ENCODE measurements at regions not wholly inside any gene's neighbourhood (a gene's known extent, or its start where the extent isn't known, plus 50 kb on each side); places are given as distances from the start of the nearest gene placed in this dataset.

- ATAC-seq (no peak), DNase-seq (ENCODE audit: low read depth, low spot score) (no peak), FAIRE-seq (no peak)
- Histone ChIP-seq H3K36me3 (ENCODE audit: control insufficient read depth in 2 of 2, insufficient read depth in 2 of 2, low read length in 1 of 2) (no peaks in the 10 kb centered on the region), H3K4me3 (no peak overlapping the region), H3K27me3 (replicated peaks in 1 of 2; ENCODE audit: control insufficient read depth in 2 of 2, insufficient read depth in 2 of 2, low read length in 1 of 2) (no peaks in the 10 kb centered on the region), H3K9ac (ENCODE audit: control insufficient read depth, insufficient read depth, low read length) (no peak overlapping the region), H3K27ac (ENCODE audit: control insufficient read depth, insufficient read depth) (no peak overlapping the region), H3K4me1 (ENCODE audit: control insufficient read depth, insufficient read depth, low read length) (no peaks in the 10 kb centered on the region), H2AFZ (ENCODE audit: control insufficient read depth, low read depth, low read length) (no peak overlapping the region), H3K9me3 (replicated peaks; ENCODE audit: control insufficient read depth, insufficient read depth, low read length) (no peaks in the 10 kb centered on the region), H3K4me2 (ENCODE audit: control insufficient read depth, insufficient read depth) (no peak overlapping the region), H3K79me2 (ENCODE audit: control insufficient read depth, insufficient read depth, low read length) (no peaks in the 10 kb centered on the region), H4K20me1 (ENCODE audit: control insufficient read depth, insufficient read depth) (no peaks in the 10 kb centered on the region)
- ChIA-PET CTCF (no interaction called here), RAD21 (ENCODE audit: unreplicated experiment) (no interaction called here), POLR2A (no interaction called here), SMC1A (ENCODE audit: uncharacterized antibody, unreplicated experiment) (no interaction called here)
- in situ Hi-C loops (cut with MboI) (no loop called here), intact Hi-C loops (cut with micrococcal nuclease; ENCODE audit: unreplicated experiment) (no loop called here)
- BruUV-seq (replicated peaks), result no TSS peak
- WGBS (ENCODE audit: insufficient coverage, insufficient replicate concordance, low lambda C conversion rate, missing lambda C conversion rate), result 0% methylated on average over 1 of the region's 1 CpG
- TF ChIP-seq RAD21 (IDR thresholded peaks at IDR 0.05; ENCODE audit: insufficient read depth, low read depth, low read length) (no peak), EP300 (IDR thresholded peaks at IDR 0.05; ENCODE audit: borderline replicate concordance in 1 of 2, control insufficient read depth in 1 of 2, low read depth in 2 of 2, low read length in 2 of 2) (no peak), PBX3 (IDR thresholded peaks at IDR 0.05; ENCODE audit: insufficient replicate concordance, low read depth, low read length) (no peak), RB1 (IDR thresholded peaks at IDR 0.05; ENCODE audit: borderline replicate concordance) (no peak), ZBTB4 (CRISPR knock-in tag; IDR thresholded peaks at IDR 0.05) (no peak), NFIC (IDR thresholded peaks at IDR 0.05; ENCODE audit: low read depth, low read length) (no peak), IRF3 (IDR thresholded peaks at IDR 0.05) (no peak), MXI1 (IDR thresholded peaks at IDR 0.05; ENCODE audit: low read depth, low read length) (no peak), NKRF (conservative IDR thresholded peaks at IDR 0.05) (no peak), USF1 (IDR thresholded peaks at IDR 0.05; ENCODE audit: borderline replicate concordance, extremely low read length, insufficient read depth, low read depth, low read length) (no peak), NR2F1 (conservative IDR thresholded peaks at IDR 0.05) (no peak), IRF4 (IDR thresholded peaks at IDR 0.05; ENCODE audit: low read depth, low read length) (no peak), EED (IDR thresholded peaks at IDR 0.05; ENCODE audit: low read depth) (no peak), HDGF (IDR thresholded peaks at IDR 0.05) (no peak), BACH1 (IDR thresholded peaks at IDR 0.05; ENCODE audit: borderline replicate concordance) (no peak)
These were observed 757.3 kb downstream of the DOK5 start for GRCh38 chr20:55232647-55233046.

Data from GM12878 (cell line).